ENCODE measurements at regions not wholly inside any gene's neighbourhood (a gene's known extent, or its start where the extent isn't known, plus 50 kb on each side); places are given as distances from the start of the nearest gene placed in this dataset.

- Histone ChIP-seq H3K27ac (ENCODE audit: low read depth, low read length) (no peak overlapping the region), H3K4me1 (ENCODE audit: control insufficient read depth in 3 of 3, insufficient read depth in 3 of 3, low read length in 3 of 3) (no peaks in the 10 kb centered on the region), H3K36me3 (ENCODE audit: control insufficient read depth in 3 of 3, insufficient read depth in 3 of 3, low read length in 3 of 3) (no peaks in the 10 kb centered on the region), H3K27me3 (ENCODE audit: control insufficient read depth in 3 of 3, insufficient read depth in 3 of 3, low read length in 3 of 3) (no peaks in the 10 kb centered on the region), H3K9me3 (ENCODE audit: control insufficient read depth in 3 of 3, low read length in 3 of 3) (no peaks in the 10 kb centered on the region), H3K4me3 (ENCODE audit: low read length in 3 of 3) (no peak overlapping the region), H3K9ac (ENCODE audit: low read depth in 1 of 3, low read length in 3 of 3) (no peak overlapping the region)
These were observed 1224.0 kb upstream of the ADGRB3 start for GRCh38 chr6:67411036-67411435.

GRCh38 chr6:67394254-67394653 lies 1240.8 kb upstream of the ADGRB3 start:
- Histone ChIP-seq H3K4me1 (ENCODE audit: control insufficient read depth in 3 of 3, insufficient read depth in 3 of 3, low read length in 3 of 3) (no peaks in the 10 kb centered on the region), H3K4me3 (ENCODE audit: low read length in 3 of 3) (no peak overlapping the region), H3K9ac (ENCODE audit: low read depth in 1 of 3, low read length in 3 of 3) (no peak overlapping the region), H3K9me3 (ENCODE audit: control insufficient read depth in 3 of 3, low read length in 3 of 3) (no peaks in the 10 kb centered on the region), H3K36me3 (ENCODE audit: control insufficient read depth in 3 of 3, insufficient read depth in 3 of 3, low read length in 3 of 3) (no peaks in the 10 kb centered on the region), H3K27ac (ENCODE audit: low read depth, low read length) (no peak overlapping the region), H3K27me3 (ENCODE audit: control insufficient read depth in 3 of 3, insufficient read depth in 3 of 3, low read length in 3 of 3) (no peaks in the 10 kb centered on the region)

- Histone ChIP-seq H3K4me3 (ENCODE audit: low read length in 3 of 3) (no peak overlapping the region), H3K9ac (ENCODE audit: low read depth in 1 of 3, low read length in 3 of 3) (no peak overlapping the region), H3K4me1 (ENCODE audit: control insufficient read depth in 3 of 3, insufficient read depth in 3 of 3, low read length in 3 of 3) (no peaks in the 10 kb centered on the region), H3K9me3 (ENCODE audit: control insufficient read depth in 3 of 3, low read length in 3 of 3) (no peaks in the 10 kb centered on the region), H3K27ac (ENCODE audit: low read depth, low read length) (no peak overlapping the region), H3K36me3 (ENCODE audit: control insufficient read depth in 3 of 3, insufficient read depth in 3 of 3, low read length in 3 of 3) (no peaks in the 10 kb centered on the region), H3K27me3 (ENCODE audit: control insufficient read depth in 3 of 3, insufficient read depth in 3 of 3, low read length in 3 of 3) (no peaks in the 10 kb centered on the region)
These were observed 1241.7 kb upstream of the ADGRB3 start for GRCh38 chr6:67393356-67393755.

- Histone ChIP-seq H3K9me3 (ENCODE audit: control insufficient read depth in 3 of 3, low read length in 3 of 3) (no peaks in the 10 kb centered on the region), H3K4me1 (ENCODE audit: control insufficient read depth in 3 of 3, insufficient read depth in 3 of 3, low read length in 3 of 3) (no peaks in the 10 kb centered on the region), H3K36me3 (ENCODE audit: control insufficient read depth in 3 of 3, insufficient read depth in 3 of 3, low read length in 3 of 3) (no peaks in the 10 kb centered on the region), H3K4me3 (ENCODE audit: low read length in 3 of 3) (no peak overlapping the region), H3K9ac (ENCODE audit: low read depth in 1 of 3, low read length in 3 of 3) (no peak overlapping the region), H3K27ac (ENCODE audit: low read depth, low read length) (no peak overlapping the region), H3K27me3 (ENCODE audit: control insufficient read depth in 3 of 3, insufficient read depth in 3 of 3, low read length in 3 of 3) (no peaks in the 10 kb centered on the region)
These were observed 1243.1 kb upstream of the ADGRB3 start for GRCh38 chr6:67391955-67392354.

GRCh38 chr6:67369679-67370078 lies 1265.4 kb upstream of the ADGRB3 start:
- Histone ChIP-seq H3K4me1 (ENCODE audit: control insufficient read depth in 3 of 3, insufficient read depth in 3 of 3, low read length in 3 of 3) (no peaks in the 10 kb centered on the region), H3K36me3 (ENCODE audit: control insufficient read depth in 3 of 3, insufficient read depth in 3 of 3, low read length in 3 of 3) (no peaks in the 10 kb centered on the region), H3K9me3 (ENCODE audit: control insufficient read depth in 3 of 3, low read length in 3 of 3) (no peaks in the 10 kb centered on the region), H3K4me3 (ENCODE audit: low read length in 3 of 3) (no peak overlapping the region), H3K9ac (ENCODE audit: low read depth in 1 of 3, low read length in 3 of 3) (no peak overlapping the region), H3K27me3 (ENCODE audit: control insufficient read depth in 3 of 3, insufficient read depth in 3 of 3, low read length in 3 of 3) (no peaks in the 10 kb centered on the region), H3K27ac (ENCODE audit: low read depth, low read length) (no peak overlapping the region)

- no peaks in the 10 kb centered on the region for H3K36me3 ChIP-seq (ENCODE audit: control insufficient read depth in 3 of 3, insufficient read depth in 3 of 3, low read length in 3 of 3)
- H3K27ac ChIP-seq (ENCODE audit: low read depth, low read length) = no peak overlapping the region
- H3K9ac ChIP-seq (ENCODE audit: low read depth in 1 of 3, low read length in 3 of 3) = no peak overlapping the region
- no peak overlapping the region for H3K4me3 ChIP-seq (ENCODE audit: low read length in 3 of 3)
- no peaks in the 10 kb centered on the region for H3K9me3 ChIP-seq (ENCODE audit: control insufficient read depth in 3 of 3, low read length in 3 of 3)
- H3K27me3 ChIP-seq (ENCODE audit: control insufficient read depth in 3 of 3, insufficient read depth in 3 of 3, low read length in 3 of 3) = no peaks in the 10 kb centered on the region
- H3K4me1 ChIP-seq (ENCODE audit: control insufficient read depth in 3 of 3, insufficient read depth in 3 of 3, low read length in 3 of 3) = no peaks in the 10 kb centered on the region
These were observed 1272.1 kb upstream of the ADGRB3 start for GRCh38 chr6:67362976-67363375.

GRCh38 chr6:67361264-67361663 lies 1273.8 kb upstream of the ADGRB3 start:
- H3K27me3 ChIP-seq (ENCODE audit: control insufficient read depth in 3 of 3, insufficient read depth in 3 of 3, low read length in 3 of 3) = no peaks in the 10 kb centered on the region
- H3K27ac ChIP-seq (ENCODE audit: low read depth, low read length) = no peak overlapping the region
- H3K9ac ChIP-seq (ENCODE audit: low read depth in 1 of 3, low read length in 3 of 3) = no peak overlapping the region
- no peak overlapping the region for H3K4me3 ChIP-seq (ENCODE audit: low read length in 3 of 3)
- H3K9me3 ChIP-seq (ENCODE audit: control insufficient read depth in 3 of 3, low read length in 3 of 3) = no peaks in the 10 kb centered on the region
- no peaks in the 10 kb centered on the region for H3K36me3 ChIP-seq (ENCODE audit: control insufficient read depth in 3 of 3, insufficient read depth in 3 of 3, low read length in 3 of 3)
- no peaks in the 10 kb centered on the region for H3K4me1 ChIP-seq (ENCODE audit: control insufficient read depth in 3 of 3, insufficient read depth in 3 of 3, low read length in 3 of 3)

- Histone ChIP-seq H3K36me3 (ENCODE audit: control insufficient read depth in 3 of 3, insufficient read depth in 3 of 3, low read length in 3 of 3) (no peaks in the 10 kb centered on the region), H3K27ac (ENCODE audit: low read depth, low read length) (no peak overlapping the region), H3K4me3 (ENCODE audit: low read length in 3 of 3) (no peak overlapping the region), H3K9ac (ENCODE audit: low read depth in 1 of 3, low read length in 3 of 3) (no peak overlapping the region), H3K9me3 (ENCODE audit: control insufficient read depth in 3 of 3, low read length in 3 of 3) (no peaks in the 10 kb centered on the region), H3K4me1 (ENCODE audit: control insufficient read depth in 3 of 3, insufficient read depth in 3 of 3, low read length in 3 of 3) (no peaks in the 10 kb centered on the region), H3K27me3 (ENCODE audit: control insufficient read depth in 3 of 3, insufficient read depth in 3 of 3, low read length in 3 of 3) (no peaks in the 10 kb centered on the region)
These were observed 1276.8 kb upstream of the ADGRB3 start for GRCh38 chr6:67358241-67358640.

GRCh38 chr6:67353861-67354260 lies 1281.2 kb upstream of the ADGRB3 start:
- H3K36me3 ChIP-seq (ENCODE audit: control insufficient read depth in 3 of 3, insufficient read depth in 3 of 3, low read length in 3 of 3) = no peaks in the 10 kb centered on the region
- no peaks in the 10 kb centered on the region for H3K4me1 ChIP-seq (ENCODE audit: control insufficient read depth in 3 of 3, insufficient read depth in 3 of 3, low read length in 3 of 3)
- H3K4me3 ChIP-seq (ENCODE audit: low read length in 3 of 3) = no peak overlapping the region
- H3K9ac ChIP-seq (ENCODE audit: low read depth in 1 of 3, low read length in 3 of 3) = no peak overlapping the region
- no peaks in the 10 kb centered on the region for H3K9me3 ChIP-seq (ENCODE audit: control insufficient read depth in 3 of 3, low read length in 3 of 3)
- no peaks in the 10 kb centered on the region for H3K27me3 ChIP-seq (ENCODE audit: control insufficient read depth in 3 of 3, insufficient read depth in 3 of 3, low read length in 3 of 3)
- H3K27ac ChIP-seq (ENCODE audit: low read depth, low read length) = no peak overlapping the region

GRCh38 chr6:67352717-67353116 lies 1282.4 kb upstream of the ADGRB3 start:
- H3K4me1 ChIP-seq (ENCODE audit: control insufficient read depth in 3 of 3, insufficient read depth in 3 of 3, low read length in 3 of 3) = no peaks in the 10 kb centered on the region
- H3K9me3 ChIP-seq (ENCODE audit: control insufficient read depth in 3 of 3, low read length in 3 of 3) = peaks cover 0 to 3% (median 0%) of the 10 kb centered on the region in 3 donors
- H3K36me3 ChIP-seq (ENCODE audit: control insufficient read depth in 3 of 3, insufficient read depth in 3 of 3, low read length in 3 of 3) = no peaks in the 10 kb centered on the region
- H3K9ac ChIP-seq (ENCODE audit: low read depth in 1 of 3, low read length in 3 of 3) = no peak overlapping the region
- no peak overlapping the region for H3K4me3 ChIP-seq (ENCODE audit: low read length in 3 of 3)
- H3K27me3 ChIP-seq (ENCODE audit: control insufficient read depth in 3 of 3, insufficient read depth in 3 of 3, low read length in 3 of 3) = no peaks in the 10 kb centered on the region
- no peak overlapping the region for H3K27ac ChIP-seq (ENCODE audit: low read depth, low read length)

- H3K27ac ChIP-seq (ENCODE audit: low read depth, low read length) = no peak overlapping the region
- no peak overlapping the region for H3K9ac ChIP-seq (ENCODE audit: low read depth in 1 of 3, low read length in 3 of 3)
- no peaks in the 10 kb centered on the region for H3K36me3 ChIP-seq (ENCODE audit: control insufficient read depth in 3 of 3, insufficient read depth in 3 of 3, low read length in 3 of 3)
- H3K4me1 ChIP-seq (ENCODE audit: control insufficient read depth in 3 of 3, insufficient read depth in 3 of 3, low read length in 3 of 3) = no peaks in the 10 kb centered on the region
- H3K27me3 ChIP-seq (ENCODE audit: control insufficient read depth in 3 of 3, insufficient read depth in 3 of 3, low read length in 3 of 3) = no peaks in the 10 kb centered on the region
- peaks cover 0 to 3% (median 0%) of the 10 kb centered on the region in 3 donors for H3K9me3 ChIP-seq (ENCODE audit: control insufficient read depth in 3 of 3, low read length in 3 of 3)
- no peak overlapping the region for H3K4me3 ChIP-seq (ENCODE audit: low read length in 3 of 3)
These were observed 1284.4 kb upstream of the ADGRB3 start for GRCh38 chr6:67350729-67351128.
